Mesothelial cell of epicardium (in vitro differentiated cells): ENCODE measurements at regions not wholly inside any gene's neighbourhood (a gene's known extent, or its start where the extent isn't known, plus 50 kb on each side); places are given as distances from the start of the nearest gene placed in this dataset.

Experiments used
- DNase-seq, 2 experiments: peaks; one replicate each; pipeline ENCODE4 v3.0.0; 2021; ENCODE audit warnings: low spot score in 2 of 2; ENCODE audit not compliant: unreplicated experiment in 2 of 2
- H3K27ac Mint-ChIP-seq: 2 replicates; pipeline ENCODE4 v1.8.0; 2021; ENCODE audit warnings: mixed read lengths
- H3K27me3 Mint-ChIP-seq: 2 replicates; pipeline ENCODE4 v1.8.0; 2021; ENCODE audit warnings: low read depth, mixed read lengths
- H3K36me3 Mint-ChIP-seq: 2 replicates; pipeline ENCODE4 v1.8.0; 2021; ENCODE audit warnings: mixed read lengths
- H3K4me1 Mint-ChIP-seq: 2 replicates; pipeline ENCODE4 v1.8.0; 2021; ENCODE audit warnings: mixed read lengths
- H3K4me3 Mint-ChIP-seq: 2 replicates; pipeline ENCODE4 v1.8.0; 2021; ENCODE audit warnings: mild to moderate bottlenecking, moderate library complexity, mixed read lengths
- H3K9me3 Mint-ChIP-seq: 2 replicates; pipeline ENCODE4 v1.8.0; 2021; ENCODE audit warnings: mixed read lengths
- CTCF ChIP-seq: fragments of 200-600 bp; sonication (generic); IDR thresholded peaks from one replicate; pipeline ENCODE4 v1.5.0; 2021; ENCODE audit warnings: antibody characterized with exemption; ENCODE audit not compliant: unreplicated experiment

GRCh38 chr4:121277194-121278105 is 103.4 kb downstream of the QRFPR start:
- no peak for DNase-seq
- Mint-ChIP-seq H3K4me3 (no peak overlapping the region), H3K9me3 (peaks cover 6% of the 10 kb centered on the region), H3K4me1 (peaks cover 8% of the 10 kb centered on the region), H3K27me3 (no peaks in the 10 kb centered on the region), H3K27ac (no peak overlapping the region), H3K36me3 (no peaks in the 10 kb centered on the region)
- TF ChIP-seq CTCF, result no peak

GRCh38 chr4:121273191-121273590 is 107.6 kb downstream of the QRFPR start:
- Mint-ChIP-seq H3K27ac (no peak overlapping the region), H3K9me3 (peaks cover 6% of the 10 kb centered on the region), H3K4me1 (no peaks in the 10 kb centered on the region), H3K27me3 (no peaks in the 10 kb centered on the region), H3K36me3 (no peaks in the 10 kb centered on the region), H3K4me3 (no peak overlapping the region)
- TF ChIP-seq CTCF, result no peak
- DNase-seq, result no peak

GRCh38 chr4:121272526-121272925 is 108.3 kb downstream of the QRFPR start:
- no peak overlapping the region for H3K4me3 Mint-ChIP-seq
- TF ChIP-seq CTCF, result no peak
- no peaks in the 10 kb centered on the region for H3K36me3 Mint-ChIP-seq
- DNase-seq, result no peak
- no peak overlapping the region for H3K27ac Mint-ChIP-seq
- peaks cover 6% of the 10 kb centered on the region for H3K9me3 Mint-ChIP-seq
- no peaks in the 10 kb centered on the region for H3K27me3 Mint-ChIP-seq
- no peaks in the 10 kb centered on the region for H3K4me1 Mint-ChIP-seq

- no peak overlapping the region for H3K27ac Mint-ChIP-seq
- no peak overlapping the region for H3K4me3 Mint-ChIP-seq
- no peak for TF ChIP-seq CTCF
- DNase-seq, result no peak
- H3K27me3 Mint-ChIP-seq, result no peaks in the 10 kb centered on the region
- H3K36me3 Mint-ChIP-seq, result no peaks in the 10 kb centered on the region
- no peaks in the 10 kb centered on the region for H3K4me1 Mint-ChIP-seq
- peaks cover 3% of the 10 kb centered on the region for H3K9me3 Mint-ChIP-seq
These were observed 106.3 kb upstream of the TNIP3 start for GRCh38 chr4:121270389-121270788.

- no peak overlapping the region for H3K27ac Mint-ChIP-seq
- H3K36me3 Mint-ChIP-seq, result no peaks in the 10 kb centered on the region
- no peaks in the 10 kb centered on the region for H3K4me1 Mint-ChIP-seq
- H3K27me3 Mint-ChIP-seq, result no peaks in the 10 kb centered on the region
- H3K9me3 Mint-ChIP-seq, result no peaks in the 10 kb centered on the region
- TF ChIP-seq CTCF, result no peak
- no peak for DNase-seq
- H3K4me3 Mint-ChIP-seq, result no peak overlapping the region
These were observed 104.9 kb upstream of the TNIP3 start for GRCh38 chr4:121269001-121269400.
